BJ (cell line): ENCODE measurements at regions not wholly inside any gene's neighbourhood (a gene's known extent, or its start where the extent isn't known, plus 50 kb on each side); places are given as distances from the start of the nearest gene placed in this dataset.

Source experiments
- CTCF ChIA-PET: fragments of 350-600 bp; formaldehyde crosslinking; extraction: SDS; loops from one replicate; lab custom pipeline; 2021; ENCODE audit warnings: antibody characterized with exemption, inconsistent platforms; lab: Yijun Ruan, JAX
- POLR2A ChIA-PET: fragments of 300-600 bp; sonication (Branson Sonifier 250); formaldehyde crosslinking; extraction: SDS; loops from one replicate; lab custom pipeline; 2021; ENCODE audit warnings: antibody characterized with exemption; lab: Charles Lee
- DNase-seq: peaks from one replicate; pipeline ENCODE4 v3.0.0-alpha.2; 2011; ENCODE audit warnings: low read depth
- H3K27me3 ChIP-seq: 2 replicates; pipeline ENCODE4 v1.6.0; 2011; ENCODE audit warnings: low read length; ENCODE audit not compliant: control insufficient read depth, insufficient read depth
- H3K36me3 ChIP-seq: 2 replicates; pipeline ENCODE4 v1.5.1; 2011; ENCODE audit warnings: low read length; ENCODE audit not compliant: control insufficient read depth, insufficient read depth
- H3K4me3 ChIP-seq: 2 replicates; pipeline ENCODE4 v1.5.1; 2011; ENCODE audit warnings: low read depth, mild to moderate bottlenecking, control low read depth, low read length
- CTCF ChIP-seq: IDR thresholded peaks from 2 replicates; pipeline ENCODE4 v1.5.1; 2011; ENCODE audit warnings: low read depth, mild to moderate bottlenecking, control low read depth, inconsistent platforms, low read length, moderate library complexity; ENCODE audit not compliant: insufficient read depth

- ChIA-PET CTCF (interaction anchor here (1.5 kb wide), 1 partner anchor 23 kb away, joined by 5 read pairs; no protein-coding TSS in a partner anchor), POLR2A (no interaction called here)
- DNase-seq: no peak
- no peak for TF ChIP-seq CTCF
- Histone ChIP-seq H3K27me3 (peaks cover 2% of the 10 kb centered on the region; the same call in 1 of the 2 replicates), H3K4me3 (no peak overlapping the region), H3K36me3 (no peaks in the 10 kb centered on the region)
Measured at GRCh38 chr4:1488357-1488756, 82.1 kb upstream of the NKX1-1 start.

- CTCF ChIA-PET: no interaction called here
- Histone ChIP-seq H3K27me3 (peaks cover 2% of the 10 kb centered on the region; the same call in 1 of the 2 replicates), H3K4me3 (no peak overlapping the region), H3K36me3 (no peaks in the 10 kb centered on the region)
- TF ChIP-seq CTCF: no peak
- POLR2A ChIA-PET: no interaction called here
- DNase-seq: no peak
Measured at GRCh38 chr4:1487761-1488160, 81.5 kb upstream of the NKX1-1 start.

- TF ChIP-seq CTCF: no peak
- Histone ChIP-seq H3K36me3 (no peaks in the 10 kb centered on the region), H3K4me3 (no peak overlapping the region), H3K27me3 (peaks cover 2% of the 10 kb centered on the region; the same call in 1 of the 2 replicates)
- DNase-seq: no peak
- ChIA-PET CTCF (no interaction called here), POLR2A (no interaction called here)
Measured at GRCh38 chr4:1487106-1487505, 80.9 kb upstream of the NKX1-1 start.

- TF ChIP-seq CTCF: no peak
- CTCF ChIA-PET: no interaction called here
- DNase-seq: no peak
Measured at GRCh38 chr4:1485280-1485679, 79.0 kb upstream of the NKX1-1 start.

GRCh38 chr4:1480720-1481119 lies 74.5 kb upstream of the NKX1-1 start:
- DNase-seq: no peak
- H3K27me3 ChIP-seq: no peaks in the 10 kb centered on the region
- ChIA-PET CTCF (no interaction called here), POLR2A (no interaction called here)
- H3K4me3 ChIP-seq: no peak overlapping the region
- no peaks in the 10 kb centered on the region for H3K36me3 ChIP-seq
- TF ChIP-seq CTCF: no peak

More at GRCh38 chr4:1485280-1485679, 79.0 kb upstream of the NKX1-1 start:
- H3K36me3 ChIP-seq: no peaks in the 10 kb centered on the region
- H3K27me3 ChIP-seq: no peaks in the 10 kb centered on the region; the same call in 1 of the 2 replicates
- no peak overlapping the region for H3K4me3 ChIP-seq
- POLR2A ChIA-PET: no interaction called here
